ENCODE measurements at regions not wholly inside any gene's neighbourhood (a gene's known extent, or its start where the extent isn't known, plus 50 kb on each side); places are given as distances from the start of the nearest gene placed in this dataset.

DNA sequence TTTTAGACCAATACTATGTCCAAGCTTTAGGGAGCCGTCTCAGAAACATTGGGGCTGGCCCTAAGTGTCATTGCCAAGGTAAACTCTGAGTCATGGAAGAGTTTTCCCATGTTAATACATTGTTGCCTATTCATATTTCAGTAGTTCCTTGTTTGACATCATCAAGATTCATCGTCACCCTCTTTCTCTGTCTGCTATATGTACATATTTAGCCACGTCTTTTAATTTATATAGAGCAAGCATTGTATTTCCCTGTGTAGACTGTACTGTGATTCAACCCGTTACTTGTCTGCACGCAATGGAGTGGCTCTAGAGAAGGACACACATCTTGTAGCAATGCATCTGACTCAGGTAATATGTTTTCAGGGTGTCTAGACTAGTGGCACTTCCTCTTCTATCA is 217.9 kb upstream of the TPK1 start:
- no peak overlapping the region for H3K4me3 ChIP-seq (ENCODE audit: control insufficient read depth, low read depth, low read length)
- TF ChIP-seq CTCF (conservative IDR thresholded peaks at IDR 0.05; ENCODE audit: control insufficient read depth, insufficient read depth, low read depth, low read length), result no peak
- DNase-seq (ENCODE audit: low read depth), result no peak

DNA sequence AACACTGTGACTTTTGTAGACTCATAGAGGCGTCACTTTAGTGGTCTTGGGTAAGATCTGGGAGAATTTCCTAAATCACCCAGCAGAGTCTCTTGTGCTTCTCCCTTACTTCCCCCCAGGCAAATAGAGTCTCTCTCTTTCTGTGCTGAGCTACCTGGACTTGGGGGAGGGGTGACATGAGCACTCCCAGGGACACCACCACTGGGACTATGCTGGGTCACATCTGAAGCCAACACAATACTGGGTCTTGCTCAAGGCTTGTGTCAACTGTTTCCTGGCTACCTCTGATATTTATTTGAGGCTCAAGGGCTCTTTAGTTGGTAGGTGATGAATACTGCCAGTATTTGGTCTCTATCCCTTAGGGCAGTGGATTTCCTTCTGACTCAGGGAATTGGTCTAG is 214.6 kb upstream of the TPK1 start:
- DNase-seq (ENCODE audit: low read depth), result no peak
- H3K4me3 ChIP-seq (ENCODE audit: control insufficient read depth, low read depth, low read length), result no peak overlapping the region
- TF ChIP-seq CTCF (conservative IDR thresholded peaks at IDR 0.05; ENCODE audit: control insufficient read depth, insufficient read depth, low read depth, low read length), result no peak

DNA sequence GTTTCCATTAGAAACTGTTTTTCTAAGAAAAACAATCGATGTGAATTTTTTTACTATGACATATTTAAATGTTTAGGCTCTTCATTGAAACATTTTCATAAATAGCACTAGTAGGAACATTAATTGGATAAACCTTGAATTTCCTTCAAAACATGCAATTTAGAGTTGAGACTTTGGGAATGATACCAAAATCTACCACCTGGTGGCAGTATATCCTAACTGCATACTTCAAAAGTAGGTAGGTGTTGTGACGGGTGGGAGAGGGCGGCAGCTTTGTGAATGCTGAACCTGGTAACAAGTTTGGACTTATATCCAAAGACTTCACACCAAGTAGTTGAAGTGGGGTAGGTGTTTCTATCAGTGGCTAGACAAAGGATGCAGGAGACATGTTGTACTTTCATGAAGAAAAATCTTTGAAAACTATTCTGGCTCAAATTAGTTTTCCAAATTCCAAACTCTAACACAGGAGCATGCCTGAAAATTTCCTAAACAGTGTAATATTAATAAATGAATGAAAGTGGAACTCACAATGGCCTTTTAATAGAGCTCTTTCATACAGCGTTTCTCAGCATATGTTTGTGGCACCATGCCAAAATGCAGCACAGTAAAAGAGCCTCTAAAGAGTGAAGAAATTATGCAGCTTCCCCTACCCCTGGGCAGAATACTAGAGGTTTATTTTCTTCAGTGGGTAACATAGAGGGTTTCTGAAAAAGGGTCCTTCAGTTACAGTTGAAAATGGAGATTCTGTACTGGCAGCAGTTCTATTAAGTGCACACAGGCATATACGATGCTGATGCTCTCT is 201.0 kb upstream of the TPK1 start:
- peak; percentile 68 for TF ChIP-seq CTCF (conservative IDR thresholded peaks at IDR 0.05; ENCODE audit: control insufficient read depth, insufficient read depth, low read depth, low read length)
- peak; percentile 45 for DNase-seq (ENCODE audit: low read depth)
- no peak overlapping the region for H3K4me3 ChIP-seq (ENCODE audit: control insufficient read depth, low read depth, low read length)

DNA sequence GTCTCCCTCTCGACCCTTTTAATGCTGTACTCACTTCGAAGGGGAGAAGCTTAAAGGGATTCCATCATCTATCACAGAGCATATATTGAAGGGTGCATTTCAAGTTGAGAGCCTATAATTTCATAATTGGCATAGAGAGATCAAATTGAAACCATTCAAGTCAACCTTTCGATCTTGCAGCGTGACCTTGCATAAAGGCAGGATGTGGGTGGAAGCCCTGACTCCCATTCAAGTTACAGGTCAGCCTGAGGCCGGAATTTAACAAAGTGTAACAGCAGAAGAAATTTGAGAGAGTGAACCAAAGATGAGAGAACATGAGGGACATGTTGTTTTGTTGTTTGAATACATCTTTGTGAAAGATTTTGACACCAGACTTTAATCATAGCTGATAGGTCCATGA is 195.3 kb upstream of the TPK1 start:
- no peak overlapping the region for H3K4me3 ChIP-seq (ENCODE audit: control insufficient read depth, low read depth, low read length)
- DNase-seq (ENCODE audit: low read depth), result no peak
- TF ChIP-seq CTCF (conservative IDR thresholded peaks at IDR 0.05; ENCODE audit: control insufficient read depth, insufficient read depth, low read depth, low read length), result no peak

DNA sequence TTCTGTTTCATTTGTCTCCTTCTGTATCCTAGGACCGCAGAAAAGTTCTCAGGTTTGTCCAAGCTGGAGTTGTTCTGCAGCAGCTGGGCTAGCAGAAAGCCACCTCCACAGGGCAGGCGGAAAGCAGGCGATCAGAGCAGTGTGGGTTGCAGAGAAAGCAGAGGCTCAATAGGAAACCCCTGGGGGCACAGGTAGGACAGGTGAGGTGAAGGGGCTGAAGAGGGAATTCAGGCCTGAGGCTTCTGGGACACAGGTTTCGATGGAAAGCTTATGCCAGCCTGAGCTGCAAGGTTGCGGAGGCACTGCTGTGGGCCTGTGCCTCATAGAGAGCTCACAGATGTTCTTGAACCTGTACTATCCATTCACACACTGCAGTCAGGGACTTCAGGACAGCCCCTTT is 194.9 kb upstream of the TPK1 start:
- no peak for TF ChIP-seq CTCF (conservative IDR thresholded peaks at IDR 0.05; ENCODE audit: control insufficient read depth, insufficient read depth, low read depth, low read length)
- H3K4me3 ChIP-seq (ENCODE audit: control insufficient read depth, low read depth, low read length), result no peak overlapping the region

DNA sequence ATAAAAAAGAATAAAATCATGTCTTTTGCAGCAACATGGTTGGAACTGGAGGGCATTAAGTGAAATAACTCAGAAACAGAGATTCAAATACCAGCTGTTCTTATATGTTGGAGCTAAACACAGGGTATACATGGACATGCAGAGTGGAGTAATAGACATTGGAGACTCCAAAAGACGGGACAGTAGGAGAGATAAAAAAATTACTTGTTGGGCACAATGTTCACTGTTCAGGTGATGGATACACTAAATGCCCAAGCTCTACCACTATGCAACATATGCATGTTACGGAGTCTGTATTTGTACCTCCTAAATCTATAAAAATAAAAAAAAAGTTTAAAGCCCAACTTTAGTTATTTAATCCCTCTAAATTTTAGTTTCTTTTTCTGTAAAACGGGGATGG is 184.6 kb upstream of the TPK1 start:
- TF ChIP-seq CTCF (conservative IDR thresholded peaks at IDR 0.05; ENCODE audit: control insufficient read depth, insufficient read depth, low read depth, low read length), result no peak
- no peak overlapping the region for H3K4me3 ChIP-seq (ENCODE audit: control insufficient read depth, low read depth, low read length)
- DNase-seq (ENCODE audit: low read depth), result no peak

More for the DNA sequence above, 194.9 kb upstream of the TPK1 start:
- no peak for DNase-seq (ENCODE audit: low read depth)

All from fibroblast of mammary gland (primary cell).